Thyroid gland (tissue), 4 donors: ENCODE measurements at regions not wholly inside any gene's neighbourhood (a gene's known extent, or its start where the extent isn't known, plus 50 kb on each side); places are given as distances from the start of the nearest gene placed in this dataset.

Source experiments
- DNase-seq, 2 donors: peaks; one replicate each; pipeline ENCODE4 v3.0.0-alpha.2; 2019
- H3K27ac ChIP-seq, 3 donors: fragments of 200-600 bp; sonication (generic); 1 replicate in 2 of 3; 2 replicates in 1 of 3; pipeline ENCODE4 v1.5.1; 2016 to 2019; ENCODE audit warnings: mild to moderate bottlenecking in 1 of 3, moderate library complexity in 1 of 3
- H3K27me3 ChIP-seq: fragments of 200-600 bp; sonication (generic); one replicate; pipeline ENCODE4 v1.5.1; 2019
- H3K36me3 ChIP-seq, 2 donors: fragments of 200-600 bp; sonication (generic); one replicate each; pipeline ENCODE4 v1.5.1; 2016 to 2019
- H3K4me1 ChIP-seq, 2 donors: fragments of 200-600 bp; sonication (generic); one replicate each; pipeline ENCODE4 v1.5.1; 2017 to 2019
- H3K4me3 ChIP-seq, 3 donors: fragments of 200-600 bp; sonication (generic); replicated peaks in 1 of 3; 1 replicate in 2 of 3; 2 replicates in 1 of 3; pipeline ENCODE4 v1.5.1; 2016; ENCODE audit warnings: mild to moderate bottlenecking in 1 of 3
- H3K9me3 ChIP-seq: fragments of 200-600 bp; sonication (generic); one replicate; pipeline ENCODE4 v1.5.1; 2017
- CTCF ChIP-seq, 6 experiments: fragments of 200-600 bp in 3 of 6; fragments of 450-650 bp in 3 of 6; sonication (generic) in 3 of 6; IDR thresholded peaks; one replicate each; pipeline ENCODE4 v1.5.1; 2016 to 2019; ENCODE audit warnings: antibody characterized with exemption in 6 of 6, mild to moderate bottlenecking in 2 of 6, inconsistent platforms in 1 of 6, moderate library complexity in 1 of 6
- POLR2A ChIP-seq, 2 donors: fragments of 450-650 bp; IDR thresholded peaks; one replicate each; pipeline ENCODE4 v1.6.1; 2017; ENCODE audit warnings: antibody characterized with exemption in 2 of 2, mild to moderate bottlenecking in 2 of 2, moderate library complexity in 1 of 2
- WGBS, 2 donors: methylation state at CpG; one replicate each; pipeline ENCODE4 v1.1.5; 2017; 5-methylcytosine and 5-hydroxymethylcytosine counted together
- intact Hi-C: fragments of 100-400 bp; cut with DNase I; formaldehyde crosslinking; loops from one replicate; pipeline ENCODE4 v1.15.1; 2023

GRCh38 chr3:151964743-151965142, 91.3 kb downstream of the SUCNR1 start:
- H3K4me3 ChIP-seq, result no peak overlapping the region
- no peaks in the 10 kb centered on the region for H3K9me3 ChIP-seq
- no peaks in the 10 kb centered on the region for H3K4me1 ChIP-seq
- intact Hi-C loops, result no loop called here
- no peaks in the 10 kb centered on the region for H3K36me3 ChIP-seq
- 71 to 80% methylated on average over 1 of the region's 1 CpG for WGBS, 2 donors
- DNase-seq, result no peak
- TF ChIP-seq POLR2A (IDR thresholded peaks at IDR 0.05), result no peak
- TF ChIP-seq CTCF (IDR thresholded peaks at IDR 0.05), result no peak
- no peak overlapping the region for H3K27ac ChIP-seq
- no peaks in the 10 kb centered on the region for H3K27me3 ChIP-seq

DNA sequence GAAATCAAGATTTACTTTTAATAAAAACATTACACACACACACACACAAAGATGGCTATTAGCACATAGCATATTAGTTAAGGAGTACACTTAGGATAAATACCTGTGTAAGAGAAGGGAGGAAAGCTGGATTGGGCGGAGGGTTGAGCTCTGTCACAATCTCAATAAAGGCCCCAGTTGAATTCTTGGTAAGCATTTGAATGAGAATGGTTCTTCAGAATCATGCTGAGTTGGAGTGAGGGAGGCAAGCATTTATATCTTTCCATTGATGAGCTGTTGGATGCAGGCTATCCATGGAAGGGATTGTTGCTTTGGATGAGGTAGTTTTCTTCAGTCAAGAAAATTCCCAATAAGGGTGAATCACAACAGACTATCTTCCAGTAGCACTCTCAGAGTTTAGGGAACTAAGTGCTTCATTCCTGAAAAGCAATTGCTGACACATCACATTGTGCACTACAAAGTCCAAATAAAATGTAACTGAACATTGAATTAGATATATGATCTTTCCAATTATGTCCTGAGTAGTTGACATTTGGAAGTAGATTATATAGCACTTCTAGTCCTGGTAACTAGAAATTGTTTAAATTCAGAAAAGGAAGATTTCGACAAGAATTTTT, 95.7 kb downstream of the SUCNR1 start:
- TF ChIP-seq CTCF (IDR thresholded peaks at IDR 0.05) (no peak), POLR2A (IDR thresholded peaks at IDR 0.05) (no peak)
- Histone ChIP-seq H3K9me3 (no peaks in the 10 kb centered on the region), H3K27ac (no peak overlapping the region), H3K27me3 (no peaks in the 10 kb centered on the region), H3K36me3 (no peaks in the 10 kb centered on the region), H3K4me3 (no peak overlapping the region), H3K4me1 (no peaks in the 10 kb centered on the region)
- WGBS, 2 donors, result 85 to 89% methylated on average over 2 of the region's 2 CpGs
- intact Hi-C loops, result no loop called here
- no peak for DNase-seq

- no peaks in the 10 kb centered on the region for H3K27me3 ChIP-seq
- no peak for DNase-seq
- no peak for TF ChIP-seq POLR2A (IDR thresholded peaks at IDR 0.05)
- no peak for TF ChIP-seq CTCF (IDR thresholded peaks at IDR 0.05)
- no peaks in the 10 kb centered on the region for H3K4me1 ChIP-seq
- no peaks in the 10 kb centered on the region for H3K9me3 ChIP-seq
- WGBS, 2 donors, result 39 to 45% methylated on average over 5 of the region's 5 CpGs
- intact Hi-C loops, result no loop called here
- no peak overlapping the region for H3K4me3 ChIP-seq
- no peak overlapping the region for H3K27ac ChIP-seq
- no peaks in the 10 kb centered on the region for H3K36me3 ChIP-seq
Measured at GRCh38 chr3:151971814-151972579, 98.6 kb downstream of the SUCNR1 start.

DNA sequence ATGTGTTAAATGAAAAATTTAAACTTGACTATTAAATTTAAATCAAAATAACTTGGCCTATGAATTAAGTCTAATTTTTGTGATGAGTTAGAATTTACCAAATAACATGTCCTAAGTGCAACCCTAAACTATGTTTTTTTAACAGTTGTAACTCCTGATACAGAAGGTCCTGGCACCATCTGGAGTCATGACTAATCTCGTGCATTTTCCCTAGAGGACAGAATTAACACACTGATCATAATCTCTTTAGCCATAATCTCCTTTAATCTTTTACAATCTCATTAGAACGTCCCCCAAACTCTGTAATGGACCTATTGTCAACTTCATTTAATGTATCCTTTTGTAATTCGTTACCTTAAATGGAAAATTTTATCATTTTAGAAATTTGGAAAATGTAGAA, 100.6 kb downstream of the SUCNR1 start:
- no peaks in the 10 kb centered on the region for H3K36me3 ChIP-seq
- TF ChIP-seq CTCF (IDR thresholded peaks at IDR 0.05), result no peak
- no peak for TF ChIP-seq POLR2A (IDR thresholded peaks at IDR 0.05)
- intact Hi-C loops, result no loop called here
- no peaks in the 10 kb centered on the region for H3K9me3 ChIP-seq
- no peaks in the 10 kb centered on the region for H3K4me1 ChIP-seq
- WGBS, 2 donors, result 35 to 43% methylated on average over 3 of the region's 3 CpGs
- no peak overlapping the region for H3K4me3 ChIP-seq
- no peak for DNase-seq
- no peak overlapping the region for H3K27ac ChIP-seq
- no peaks in the 10 kb centered on the region for H3K27me3 ChIP-seq
